ENCODE measurements at regions not wholly inside any gene's neighbourhood (a gene's known extent, or its start where the extent isn't known, plus 50 kb on each side); places are given as distances from the start of the nearest gene placed in this dataset.
A peak's percentile ranks its signal among the peaks of the same experiment; 100 is the strongest.

- H3K4me3 ChIP-seq (ENCODE audit: low read length in 3 of 3) = peak overlapping the region in 1 of 3 donors; percentile 8
- no peak for TF ChIP-seq CTCF (IDR thresholded peaks at IDR 0.05; ENCODE audit: borderline replicate concordance, extremely low read depth, insufficient read depth)
- peak overlapping the region; percentile 33 to 60 for H3K27ac ChIP-seq (ENCODE audit: low read depth in 2 of 2, low read length in 2 of 2)
- peak overlapping the region in 1 of 3 donors; percentile 41 for H3K9ac ChIP-seq (ENCODE audit: low read length in 3 of 3)
- H3K36me3 ChIP-seq (ENCODE audit: control insufficient read depth in 2 of 3, insufficient read depth in 3 of 3, low read length in 3 of 3) = no peaks in the 10 kb centered on the region
- DNase-seq (peak in 3 of 5 donors; percentile 29 to 94 (median 68)), FAIRE-seq (no peak)
- peaks cover 0 to 32% (median 15%) of the 10 kb centered on the region in 3 donors for H3K4me1 ChIP-seq (ENCODE audit: control insufficient read depth in 2 of 3, insufficient read depth in 2 of 3, low read depth in 1 of 3, low read length in 3 of 3)
- H3K9me3 ChIP-seq (ENCODE audit: control insufficient read depth in 2 of 3, insufficient read depth in 1 of 3, low read length in 3 of 3) = no peaks in the 10 kb centered on the region
- peaks cover 5% of the 10 kb centered on the region for H3K27me3 ChIP-seq (ENCODE audit: control insufficient read depth, insufficient read depth, low read length)
- intact Hi-C loops (cut with DNase I) = no loop called here
Measured at GRCh38 chr2:120566331-120567035, 169.2 kb upstream of the GLI2 start.

- DNase-seq (no peak), FAIRE-seq (no peak)
- Histone ChIP-seq H3K36me3 (ENCODE audit: control insufficient read depth in 2 of 3, insufficient read depth in 3 of 3, low read length in 3 of 3) (no peaks in the 10 kb centered on the region), H3K27ac (ENCODE audit: low read depth in 2 of 2, low read length in 2 of 2) (peak overlapping the region; percentile 2 to 39), H3K9ac (ENCODE audit: low read length in 3 of 3) (peak overlapping the region in 1 of 3 donors; percentile 41), H3K4me3 (ENCODE audit: low read length in 3 of 3) (peak overlapping the region in 1 of 3 donors; percentile 8), H3K4me1 (ENCODE audit: control insufficient read depth in 2 of 3, insufficient read depth in 2 of 3, low read depth in 1 of 3, low read length in 3 of 3) (peaks cover 0 to 32% (median 15%) of the 10 kb centered on the region in 3 donors), H3K9me3 (ENCODE audit: control insufficient read depth in 2 of 3, insufficient read depth in 1 of 3, low read length in 3 of 3) (no peaks in the 10 kb centered on the region), H3K27me3 (ENCODE audit: control insufficient read depth, insufficient read depth, low read length) (peaks cover 5% of the 10 kb centered on the region)
- intact Hi-C loops (cut with DNase I) = no loop called here
- TF ChIP-seq CTCF (IDR thresholded peaks at IDR 0.05; ENCODE audit: borderline replicate concordance, extremely low read depth, insufficient read depth) = no peak
Measured at GRCh38 chr2:120567128-120567527, 168.5 kb upstream of the GLI2 start.

- Histone ChIP-seq H3K27me3 (ENCODE audit: control insufficient read depth, insufficient read depth, low read length) (peaks cover 3% of the 10 kb centered on the region), H3K36me3 (ENCODE audit: control insufficient read depth in 2 of 3, insufficient read depth in 3 of 3, low read length in 3 of 3) (no peaks in the 10 kb centered on the region), H3K27ac (ENCODE audit: low read depth in 2 of 2, low read length in 2 of 2) (peak overlapping the region in 1 of 2 donors; percentile 28), H3K9ac (ENCODE audit: low read length in 3 of 3) (no peak overlapping the region), H3K9me3 (ENCODE audit: control insufficient read depth in 2 of 3, insufficient read depth in 1 of 3, low read length in 3 of 3) (no peaks in the 10 kb centered on the region), H3K4me3 (ENCODE audit: low read length in 3 of 3) (no peak overlapping the region), H3K4me1 (ENCODE audit: control insufficient read depth in 2 of 3, insufficient read depth in 2 of 3, low read depth in 1 of 3, low read length in 3 of 3) (peaks cover 0 to 32% (median 15%) of the 10 kb centered on the region in 3 donors)
- no peak for TF ChIP-seq CTCF (IDR thresholded peaks at IDR 0.05; ENCODE audit: borderline replicate concordance, extremely low read depth, insufficient read depth)
- DNase-seq (peak in 1 of 5 donors; percentile 55), FAIRE-seq (no peak)
- intact Hi-C loops (cut with DNase I) = no loop called here
Measured at GRCh38 chr2:120568089-120568974, 167.3 kb upstream of the GLI2 start.

Measured in kidney (tissue), 13 donors.